B cell (primary cell): ENCODE measurements at regions not wholly inside any gene's neighbourhood (a gene's known extent, or its start where the extent isn't known, plus 50 kb on each side); places are given as distances from the start of the nearest gene placed in this dataset.

Source experiments
- ATAC-seq: fragments of 200-7000 bp; cut with Tn5 transposase; one replicate; pipeline ENCODE4 v1.10.0; 2021; ENCODE audit warnings: low read depth, mild to moderate bottlenecking, moderate number of reproducible peaks, moderate library complexity
- CTCF ChIA-PET: fragments of 350-600 bp; sonication (Branson Sonifier 250); formaldehyde crosslinking; loops from one replicate; lab custom pipeline; 2021; ENCODE audit warnings: antibody characterized with exemption, inconsistent platforms; lab: Charles Lee
- POLR2A ChIA-PET: fragments of 350-600 bp; sonication (Branson Sonifier 250); formaldehyde crosslinking; loops from one replicate; lab custom pipeline; 2021; ENCODE audit warnings: antibody characterized with exemption; lab: Charles Lee
- DNase-seq: peaks from one replicate; pipeline ENCODE4 v3.0.0; 2013
- H2AFZ ChIP-seq: 2 replicates; pipeline ENCODE4 v1.6.1; 2012; ENCODE audit warnings: mild to moderate bottlenecking, low read depth, low read length; ENCODE audit not compliant: insufficient read depth, poor library complexity, severe bottlenecking
- H3K27ac ChIP-seq, 2 donors: 1 replicate in 1 of 2; 2 replicates in 1 of 2; pipeline ENCODE4 v1.5.1; 2012 to 2013; ENCODE audit warnings: low read length in 2 of 2, mild to moderate bottlenecking in 2 of 2, moderate library complexity in 1 of 2
- H3K27me3 ChIP-seq, 4 experiments: fragments of 200-600 bp in 1 of 4; sonication (generic) in 1 of 4; replicated peaks in 1 of 4; 1 replicate in 2 of 4; 2 replicates in 2 of 4; pipeline versions ENCODE4 v1.6.1 to v1.7.0; 2013 to 2016; ENCODE audit warnings: low read length in 3 of 4, mild to moderate bottlenecking in 2 of 4, mixed read lengths in 1 of 4, moderate library complexity in 1 of 4; ENCODE audit not compliant: insufficient read depth in 4 of 4, control insufficient read depth in 3 of 4; ENCODE audit errors: control extremely low read depth in 1 of 4
- H3K36me3 ChIP-seq, 2 experiments: replicated peaks in 1 of 2; 1 replicate in 1 of 2; 2 replicates in 1 of 2; pipeline versions ENCODE4 v1.6.1 to v1.7.1; 2013; ENCODE audit warnings: low read length in 1 of 2; ENCODE audit not compliant: insufficient read depth in 2 of 2, control insufficient read depth in 1 of 2; ENCODE audit errors: control extremely low read depth in 1 of 2, extremely low read depth in 1 of 2
- H3K4me1 ChIP-seq, 2 donors: fragments of 200-600 bp in 1 of 2; sonication (generic) in 1 of 2; 1 replicate in 1 of 2; 2 replicates in 1 of 2; pipeline versions ENCODE4 v1.5.1 to v1.6.1; 2013 to 2017; ENCODE audit warnings: low read length in 2 of 2; ENCODE audit not compliant: control insufficient read depth in 2 of 2, insufficient read depth in 2 of 2
- H3K4me2 ChIP-seq: replicated peaks from 2 replicates; pipeline ENCODE3; 2012; ENCODE audit warnings: mild to moderate bottlenecking, low read depth, low read length; ENCODE audit not compliant: poor library complexity, severe bottlenecking
- H3K4me3 ChIP-seq, 5 experiments: fragments of 200-600 bp in 1 of 5; sonication (generic) in 1 of 5; 1 replicate in 3 of 5; 2 replicates in 2 of 5; pipeline versions ENCODE4 v1.5.1 to v1.7.0; 2011 to 2016; ENCODE audit warnings: low read length in 4 of 5, mild to moderate bottlenecking in 4 of 5, low read depth in 2 of 5, control low read depth in 1 of 5, moderate library complexity in 1 of 5; ENCODE audit not compliant: insufficient read depth in 1 of 5; ENCODE audit errors: control extremely low read depth in 1 of 5, extremely low read depth in 1 of 5
- H3K79me2 ChIP-seq: fragments of 200-600 bp; sonication (generic); one replicate; pipeline ENCODE4 v1.6.0; 2016; ENCODE audit warnings: low read length; ENCODE audit not compliant: control insufficient read depth, insufficient read depth
- H3K9ac ChIP-seq: fragments of 200-600 bp; sonication (generic); 2 replicates; pipeline ENCODE4 v1.6.1; 2017; ENCODE audit warnings: mild to moderate bottlenecking, low read length, moderate library complexity
- H3K9me3 ChIP-seq, 3 donors: one replicate each; pipeline versions ENCODE4 v1.6.1 to v1.7.1; 2013; ENCODE audit warnings: low read length in 2 of 3; ENCODE audit not compliant: control insufficient read depth in 2 of 3, insufficient read depth in 1 of 3; ENCODE audit errors: control extremely low read depth in 1 of 3
- H4K20me1 ChIP-seq: 2 replicates; pipeline ENCODE4 v1.6.0; 2012; ENCODE audit warnings: mild to moderate bottlenecking, low read length; ENCODE audit not compliant: insufficient read depth, control insufficient read depth, poor library complexity, severe bottlenecking
- H3K27ac Mint-ChIP-seq: one replicate; pipeline ENCODE4 v1.8.0; 2021; ENCODE audit warnings: mixed read lengths
- H3K27me3 Mint-ChIP-seq: one replicate; pipeline ENCODE4 v1.8.0; 2021; ENCODE audit warnings: mixed read lengths
- H3K4me1 Mint-ChIP-seq: one replicate; pipeline ENCODE4 v1.8.0; 2021; ENCODE audit warnings: mixed read lengths
- H3K4me3 Mint-ChIP-seq: one replicate; pipeline ENCODE4 v1.8.0; 2021; ENCODE audit warnings: mixed read lengths
- H3K9me3 Mint-ChIP-seq: one replicate; pipeline ENCODE4 v1.8.0; 2022; ENCODE audit warnings: mixed read lengths; ENCODE audit not compliant: insufficient read depth
- CTCF ChIP-seq: fragments of 200-600 bp; IDR thresholded peaks from one replicate; pipeline ENCODE4 v1.8.0; 2022; ENCODE audit warnings: antibody characterized with exemption, mild to moderate bottlenecking
- EZH2 ChIP-seq: IDR thresholded peaks from 2 replicates; pipeline ENCODE4 v1.6.1; 2012; ENCODE audit warnings: borderline replicate concordance, low read depth, mild to moderate bottlenecking, moderate library complexity, low read length; ENCODE audit not compliant: insufficient read depth, poor library complexity, severe bottlenecking
- WGBS: methylation state at CpG from one replicate; pipeline ENCODE4 v1.1.5; 2013; ENCODE audit warnings: missing lambda C conversion rate; ENCODE audit not compliant: insufficient coverage; 5-methylcytosine and 5-hydroxymethylcytosine counted together
- intact Hi-C: fragments of 100-400 bp; cut with micrococcal nuclease; formaldehyde crosslinking; loops from one replicate; pipeline ENCODE4 v1.10.0; 2022

GRCh38 chr1:29504196-29504595 lies 267.9 kb downstream of the PTPRU start:
- Mint-ChIP-seq H3K4me3 (no peak overlapping the region), H3K4me1 (no peaks in the 10 kb centered on the region), H3K27me3 (peaks cover 40% of the 10 kb centered on the region), H3K9me3 (no peaks in the 10 kb centered on the region), H3K27ac (no peak overlapping the region)
- peaks cover 0 to 3% (median 0%) of the 10 kb centered on the region in 4 experiments for H3K27me3 ChIP-seq
- TF ChIP-seq EZH2 (no peak), CTCF (no peak)
- H3K27ac ChIP-seq: no peak overlapping the region
- ATAC-seq (no peak), DNase-seq (no peak)
- H2AFZ ChIP-seq: no peak overlapping the region
- no peak overlapping the region for H3K9ac ChIP-seq
- H3K4me2 ChIP-seq: no peak overlapping the region
- peaks cover 0 to 2% (median 0%) of the 10 kb centered on the region in 3 donors for H3K9me3 ChIP-seq
- H3K4me1 ChIP-seq: no peaks in the 10 kb centered on the region
- no peak overlapping the region for H3K4me3 ChIP-seq
- ChIA-PET CTCF (no interaction called here), POLR2A (no interaction called here)
- no peaks in the 10 kb centered on the region for H3K79me2 ChIP-seq
- 67% methylated on average over 3 of the region's 4 CpGs for WGBS
- intact Hi-C loops: no loop called here
- no peaks in the 10 kb centered on the region for H3K36me3 ChIP-seq
- H4K20me1 ChIP-seq: no peaks in the 10 kb centered on the region

- Histone ChIP-seq H3K4me1 (no peaks in the 10 kb centered on the region), H4K20me1 (no peaks in the 10 kb centered on the region), H3K36me3 (no peaks in the 10 kb centered on the region), H3K9me3 (peaks cover 0 to 4% (median 0%) of the 10 kb centered on the region in 3 donors), H2AFZ (no peak overlapping the region), H3K27ac (no peak overlapping the region), H3K79me2 (no peaks in the 10 kb centered on the region), H3K4me3 (no peak overlapping the region), H3K4me2 (no peak overlapping the region), H3K27me3 (peaks cover 0 to 6% (median 1%) of the 10 kb centered on the region in 4 experiments), H3K9ac (no peak overlapping the region)
- TF ChIP-seq EZH2: no peak
- no peak for TF ChIP-seq CTCF
- Mint-ChIP-seq H3K4me1 (no peaks in the 10 kb centered on the region), H3K27ac (no peak overlapping the region), H3K27me3 (peaks cover 45% of the 10 kb centered on the region), H3K4me3 (no peak overlapping the region), H3K9me3 (no peaks in the 10 kb centered on the region)
- ATAC-seq: no peak
- 76% methylated on average over 9 of the region's 12 CpGs for WGBS
- POLR2A ChIA-PET: no interaction called here
- intact Hi-C loops: no loop called here
- DNase-seq: no peak
- CTCF ChIA-PET: no interaction called here
Measured at GRCh38 chr1:29502911-29503840, 266.9 kb downstream of the PTPRU start.
